Endothelial cell of umbilical vein (primary cell): ENCODE measurements at regions not wholly inside any gene's neighbourhood (a gene's known extent, or its start where the extent isn't known, plus 50 kb on each side); places are given as distances from the start of the nearest gene placed in this dataset.

Experiments used
- BruUV-seq: library from RNA; stranded (reverse); fragments of 400-500 nt; replicated peaks from 2 replicates; lab custom pipeline; 2021; lab: Mats Ljungman, UMichigan
- CTCF ChIA-PET: fragments of 300-600, 350-600 bp; sonication (Branson Sonifier 250); formaldehyde crosslinking; loops from one replicate; lab custom pipeline; 2021; ENCODE audit warnings: antibody characterized with exemption, inconsistent platforms; lab: Charles Lee
- POLR2A ChIA-PET: fragments of 300-600, 350-600 bp; sonication (Branson Sonifier 250); formaldehyde crosslinking; loops from one replicate; lab custom pipeline; 2021; ENCODE audit warnings: antibody characterized with exemption, inconsistent platforms; lab: Charles Lee
- DNase-seq: peaks from one replicate; pipeline ENCODE4 v3.0.0-alpha.2; 2011; ENCODE audit warnings: low read depth, low spot score
- FAIRE-seq: peaks from 2 replicates; lab custom pipeline; 2011; peaks lifted over from hg19 to GRCh38; lab: Jason Lieb, UNC
- H2AFZ ChIP-seq: 2 replicates; pipeline ENCODE4 v1.6.0; 2012; ENCODE audit warnings: low read depth, low read length, control low read depth, inconsistent platforms
- H3K27ac ChIP-seq: 2 replicates; pipeline ENCODE4 v1.5.1; 2011; ENCODE audit warnings: low read depth, mild to moderate bottlenecking, control low read depth, low read length, moderate library complexity; ENCODE audit not compliant: insufficient read depth
- H3K27me3 ChIP-seq, 2 experiments: 2 replicates each; pipeline versions ENCODE4 v1.6.0 to v1.6.1; 2011; ENCODE audit warnings: low read length in 2 of 2, mixed read lengths in 1 of 2; ENCODE audit not compliant: control insufficient read depth in 2 of 2, insufficient read depth in 2 of 2
- H3K36me3 ChIP-seq, 2 experiments: 2 replicates in 1 of 2; 3 replicates in 1 of 2; pipeline ENCODE4 v1.5.1; 2011; ENCODE audit warnings: low read length in 2 of 2, mild to moderate bottlenecking in 1 of 2, moderate library complexity in 1 of 2; ENCODE audit not compliant: control insufficient read depth in 2 of 2, insufficient read depth in 2 of 2; ENCODE audit errors: extremely low read depth in 1 of 2
- H3K4me1 ChIP-seq: 3 replicates; pipeline ENCODE4 v1.5.1; 2011; ENCODE audit warnings: mild to moderate bottlenecking, low read length; ENCODE audit not compliant: control insufficient read depth, insufficient read depth; ENCODE audit errors: extremely low read depth
- H3K4me2 ChIP-seq: 2 replicates; pipeline ENCODE4 v1.6.1; 2011; ENCODE audit warnings: low read length, control low read depth, mixed read lengths; ENCODE audit not compliant: insufficient read depth
- H3K4me3 ChIP-seq, 3 experiments: fragments of 200-600 bp in 1 of 3; sonication (generic), shearing (Covaris generic) in 1 of 3; replicated peaks in 1 of 3; 2 replicates each; pipeline ENCODE4 v1.5.1; 2011 to 2016; ENCODE audit warnings: control low read depth in 3 of 3, low read length in 3 of 3, mild to moderate bottlenecking in 2 of 3, inconsistent platforms in 1 of 3, low read depth in 1 of 3, moderate library complexity in 1 of 3; ENCODE audit not compliant: insufficient read depth in 1 of 3
- H3K79me2 ChIP-seq: 2 replicates; pipeline ENCODE4 v1.6.0; 2012; ENCODE audit warnings: low read length, inconsistent platforms; ENCODE audit not compliant: control insufficient read depth, insufficient read depth
- H3K9ac ChIP-seq: replicated peaks from 2 replicates; pipeline ENCODE3; 2011; ENCODE audit warnings: low read length, control low read depth; ENCODE audit not compliant: insufficient read depth; ENCODE audit errors: extremely low read depth
- H3K9me1 ChIP-seq: replicated peaks from 3 replicates; pipeline ENCODE4 v1.6.0; 2011; ENCODE audit warnings: mild to moderate bottlenecking, low read length; ENCODE audit not compliant: control insufficient read depth, insufficient read depth; ENCODE audit errors: extremely low read depth
- H3K9me3 ChIP-seq: replicated peaks from 2 replicates; pipeline ENCODE4 v1.5.1; 2012; ENCODE audit warnings: low read length, inconsistent platforms; ENCODE audit not compliant: control insufficient read depth, insufficient read depth
- H4K20me1 ChIP-seq: replicated peaks from 2 replicates; pipeline ENCODE3; 2011; ENCODE audit warnings: mild to moderate bottlenecking, low read length; ENCODE audit not compliant: control insufficient read depth, insufficient read depth; ENCODE audit errors: extremely low read depth
- EZH2 ChIP-seq: IDR thresholded peaks from 2 replicates; pipeline ENCODE4 v1.6.1; 2012; ENCODE audit warnings: borderline replicate concordance, low read depth, mild to moderate bottlenecking, moderate library complexity, low read length, inconsistent platforms; ENCODE audit not compliant: severe bottlenecking
- FOS ChIP-seq: IDR thresholded peaks from 2 replicates; pipeline ENCODE4 v1.6.1; 2011; ENCODE audit warnings: mild to moderate bottlenecking, low read length, moderate library complexity, borderline replicate concordance; ENCODE audit not compliant: insufficient read depth
- GATA2 ChIP-seq: IDR thresholded peaks from 2 replicates; pipeline ENCODE4 v1.7.0; 2011; ENCODE audit warnings: low read depth, mild to moderate bottlenecking, moderate library complexity, mixed read lengths, low read length; ENCODE audit not compliant: insufficient read length, insufficient read depth
- JUN ChIP-seq: IDR thresholded peaks from 2 replicates; pipeline ENCODE4 v1.6.1; 2011; ENCODE audit warnings: borderline replicate concordance, low read depth; ENCODE audit not compliant: insufficient read length, insufficient read depth
- MYC ChIP-seq: IDR thresholded peaks from one replicate; pipeline ENCODE4 v1.6.1; 2011; ENCODE audit warnings: mild to moderate bottlenecking, low read depth, low read length
- POLR2A ChIP-seq: IDR thresholded peaks from 2 replicates; pipeline ENCODE4 v1.6.1; 2012; ENCODE audit warnings: low read depth, mild to moderate bottlenecking, control low read depth, low read length
- POLR2AphosphoS5 ChIP-seq: IDR thresholded peaks from 2 replicates; pipeline ENCODE4 v1.6.1; 2012; ENCODE audit warnings: low read depth, mild to moderate bottlenecking, control low read depth, low read length, moderate library complexity; ENCODE audit not compliant: insufficient read depth
- dilution Hi-C: fragments of 300-500 bp; cut with MboI; formaldehyde crosslinking; loops from one replicate; pipeline ENCODE4 v1.15.0; 2019; ENCODE audit warnings: low sequenced_read_pairs; ENCODE audit not compliant: extremely low pct_ligation_motif_present
- intact Hi-C: fragments of 100-400 bp; cut with micrococcal nuclease; formaldehyde crosslinking; loops from one replicate; pipeline ENCODE4 v1.10.0; 2022
- TF ChIP-seq, protein P1 (sequence below): IDR thresholded peaks from 2 replicates; pipeline ENCODE4 v1.6.1; 2011; ENCODE audit not compliant: insufficient read depth, insufficient read length
- TF ChIP-seq, protein P2 (sequence below), 2 donors: IDR thresholded peaks; 1 replicate in 1 of 2; 2 replicates in 1 of 2; pipeline ENCODE4 v1.5.1; 2011; ENCODE audit warnings: low read length in 2 of 2, mild to moderate bottlenecking in 2 of 2, moderate library complexity in 2 of 2, control low read depth in 1 of 2, inconsistent platforms in 1 of 2, low read depth in 1 of 2; ENCODE audit not compliant: insufficient read depth in 1 of 2; ENCODE audit errors: extremely low read depth in 1 of 2

DNA sequence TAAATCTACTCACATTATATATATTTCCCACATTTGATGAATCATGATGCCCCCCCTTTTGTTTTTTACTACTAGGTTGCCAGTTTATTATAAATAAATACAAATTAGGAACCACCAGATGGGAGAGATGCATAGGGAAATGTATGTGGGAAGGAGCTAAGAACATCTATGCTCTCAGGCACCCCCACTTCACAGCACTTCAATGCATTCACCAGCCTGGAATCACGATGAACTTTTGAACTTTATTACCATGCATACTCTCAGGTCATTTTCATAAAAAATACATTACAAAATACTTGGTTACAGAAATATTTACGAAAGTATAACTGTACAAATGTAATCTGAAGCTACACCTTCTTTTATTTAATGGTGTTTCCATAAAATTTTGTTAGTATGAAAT is 988.0 kb upstream of the EPHA6 start:
- Histone ChIP-seq H3K4me1 (no peaks in the 10 kb centered on the region), H3K27ac (no peak overlapping the region), H2AFZ (no peak overlapping the region), H3K36me3 (no peaks in the 10 kb centered on the region), H3K4me3 (no peak overlapping the region), H4K20me1 (no peaks in the 10 kb centered on the region), H3K79me2 (no peaks in the 10 kb centered on the region), H3K9me3 (no peaks in the 10 kb centered on the region), H3K27me3 (no peaks in the 10 kb centered on the region), H3K9ac (no peak overlapping the region), H3K4me2 (no peak overlapping the region), H3K9me1 (no peaks in the 10 kb centered on the region)
- FAIRE-seq (no peak), DNase-seq (no peak)
- intact Hi-C loops (no loop called here), dilution Hi-C loops (no loop called here)
- POLR2A ChIA-PET: no interaction called here
- TF ChIP-seq, protein P1, sequence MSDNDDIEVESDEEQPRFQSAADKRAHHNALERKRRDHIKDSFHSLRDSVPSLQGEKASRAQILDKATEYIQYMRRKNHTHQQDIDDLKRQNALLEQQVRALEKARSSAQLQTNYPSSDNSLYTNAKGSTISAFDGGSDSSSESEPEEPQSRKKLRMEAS: no peak
- TF ChIP-seq FOS: no peak
- TF ChIP-seq GATA2: no peak
- TF ChIP-seq, protein P2, sequence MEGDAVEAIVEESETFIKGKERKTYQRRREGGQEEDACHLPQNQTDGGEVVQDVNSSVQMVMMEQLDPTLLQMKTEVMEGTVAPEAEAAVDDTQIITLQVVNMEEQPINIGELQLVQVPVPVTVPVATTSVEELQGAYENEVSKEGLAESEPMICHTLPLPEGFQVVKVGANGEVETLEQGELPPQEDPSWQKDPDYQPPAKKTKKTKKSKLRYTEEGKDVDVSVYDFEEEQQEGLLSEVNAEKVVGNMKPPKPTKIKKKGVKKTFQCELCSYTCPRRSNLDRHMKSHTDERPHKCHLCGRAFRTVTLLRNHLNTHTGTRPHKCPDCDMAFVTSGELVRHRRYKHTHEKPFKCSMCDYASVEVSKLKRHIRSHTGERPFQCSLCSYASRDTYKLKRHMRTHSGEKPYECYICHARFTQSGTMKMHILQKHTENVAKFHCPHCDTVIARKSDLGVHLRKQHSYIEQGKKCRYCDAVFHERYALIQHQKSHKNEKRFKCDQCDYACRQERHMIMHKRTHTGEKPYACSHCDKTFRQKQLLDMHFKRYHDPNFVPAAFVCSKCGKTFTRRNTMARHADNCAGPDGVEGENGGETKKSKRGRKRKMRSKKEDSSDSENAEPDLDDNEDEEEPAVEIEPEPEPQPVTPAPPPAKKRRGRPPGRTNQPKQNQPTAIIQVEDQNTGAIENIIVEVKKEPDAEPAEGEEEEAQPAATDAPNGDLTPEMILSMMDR (IDR thresholded peaks at IDR 0.05; ENCODE audit: extremely low read depth in 1 of 2, insufficient read depth in 1 of 2, low read depth in 1 of 2, low read length in 2 of 2): no peak
- TF ChIP-seq POLR2AphosphoS5: no peak
- no peak for TF ChIP-seq JUN
- TF ChIP-seq EZH2: no peak
- no peak for TF ChIP-seq POLR2A
- no peak for TF ChIP-seq MYC
- CTCF ChIA-PET: no interaction called here
- BruUV-seq: no TSS peak
